HEK293 (cell line): ENCODE measurements at regions not wholly inside any gene's neighbourhood (a gene's known extent, or its start where the extent isn't known, plus 50 kb on each side); places are given as distances from the start of the nearest gene placed in this dataset.

Experiments used
- CTCF ChIA-PET: fragments of 350-600 bp; formaldehyde crosslinking; extraction: SDS; loops from one replicate; lab custom pipeline; 2021; ENCODE audit warnings: antibody characterized with exemption; lab: Yijun Ruan, JAX
- POLR2A ChIA-PET: fragments of 300-600 bp; formaldehyde crosslinking; extraction: SDS; loops from one replicate; lab custom pipeline; 2020; ENCODE audit warnings: antibody characterized with exemption, inconsistent platforms; lab: Yijun Ruan, JAX
- H3K27ac ChIP-seq: fragments of 200-500 bp; sonication (Bioruptor generic); 2 replicates; pipeline ENCODE4 v1.5.1; 2014; ENCODE audit warnings: low read depth, low read length, control low read depth, inconsistent platforms; ENCODE audit errors: extremely low read depth
- H3K36me3 ChIP-seq, 2 experiments: fragments of 200-500 bp in 1 of 2; sonication (Bioruptor generic) in 1 of 2; 1 replicate in 1 of 2; 2 replicates in 1 of 2; pipeline ENCODE4 v1.5.1; 2014 to 2017; ENCODE audit warnings: inconsistent platforms in 2 of 2, low read length in 2 of 2; ENCODE audit not compliant: control insufficient read depth in 2 of 2, insufficient read depth in 1 of 2
- H3K4me1 ChIP-seq: fragments of 200-500 bp; sonication (Bioruptor generic); 2 replicates; pipeline ENCODE4 v1.5.1; 2014; ENCODE audit warnings: mild to moderate bottlenecking, low read length, inconsistent platforms; ENCODE audit not compliant: control insufficient read depth, insufficient read depth
- H3K4me3 ChIP-seq: 2 replicates; pipeline ENCODE4 v1.5.1; 2011; ENCODE audit warnings: low read depth, mild to moderate bottlenecking, control low read depth, low read length, moderate library complexity
- H3K9me3 ChIP-seq: fragments of 200-500 bp; sonication (Bioruptor generic); 2 replicates; pipeline ENCODE4 v1.5.1; 2014; ENCODE audit warnings: low read depth, low read length, inconsistent platforms; ENCODE audit not compliant: control insufficient read depth, insufficient read depth
- AEBP2 ChIP-seq: fragments of 450-650 bp; formaldehyde crosslinking; IDR thresholded peaks from 2 replicates; pipeline ENCODE4 v1.5.1; 2016; ENCODE audit warnings: missing biosample characterization, missing genetic modification characterization, borderline replicate concordance
- BCL6B ChIP-seq: fragments of 450-650 bp; formaldehyde crosslinking; IDR thresholded peaks from 2 replicates; pipeline ENCODE4 v1.5.1; 2017; ENCODE audit warnings: missing biosample characterization, missing genetic modification characterization
- ELK4 ChIP-seq: IDR thresholded peaks from 2 replicates; pipeline ENCODE4 v1.6.1; 2011; ENCODE audit warnings: mild to moderate bottlenecking, low read depth, low read length, borderline replicate concordance
- KLF16 ChIP-seq: fragments of 450-650 bp; formaldehyde crosslinking; IDR thresholded peaks from 2 replicates; pipeline ENCODE4 v1.5.1; 2017; ENCODE audit warnings: missing biosample characterization, missing genetic modification characterization
- MYNN ChIP-seq: fragments of 450-650 bp; formaldehyde crosslinking; IDR thresholded peaks from 2 replicates; pipeline ENCODE4 v1.5.1; 2016; ENCODE audit warnings: missing biosample characterization, missing genetic modification characterization, borderline replicate concordance
- PRDM10 ChIP-seq: fragments of 450-650 bp; formaldehyde crosslinking; IDR thresholded peaks from 2 replicates; pipeline ENCODE4 v1.5.1; 2016; ENCODE audit warnings: missing biosample characterization, missing genetic modification characterization
- SETDB1 ChIP-seq: IDR thresholded peaks from one replicate; pipeline ENCODE4 v1.6.1; 2017; ENCODE audit warnings: mild to moderate bottlenecking, low read length, moderate library complexity, mixed read lengths; ENCODE audit not compliant: insufficient read length
- YY1 ChIP-seq: fragments of 450-650 bp; formaldehyde crosslinking; IDR thresholded peaks from 2 replicates; pipeline ENCODE4 v1.5.1; 2018; ENCODE audit warnings: missing biosample characterization, missing genetic modification characterization
- ZNF121 ChIP-seq: fragments of 450-650 bp; formaldehyde crosslinking; IDR thresholded peaks from 2 replicates; pipeline ENCODE4 v1.5.1; 2016; ENCODE audit warnings: missing biosample characterization, missing genetic modification characterization
- ZNF148 ChIP-seq: fragments of 450-650 bp; formaldehyde crosslinking; IDR thresholded peaks from 2 replicates; pipeline ENCODE4 v1.5.0; 2017; ENCODE audit warnings: missing biosample characterization, missing genetic modification characterization, borderline replicate concordance
- ZNF175 ChIP-seq: fragments of 450-650 bp; formaldehyde crosslinking; IDR thresholded peaks from 2 replicates; pipeline ENCODE4 v1.5.1; 2016; ENCODE audit warnings: missing biosample characterization, missing genetic modification characterization
- ZNF202 ChIP-seq: fragments of 450-650 bp; formaldehyde crosslinking; IDR thresholded peaks from 2 replicates; pipeline ENCODE4 v1.5.1; 2016; ENCODE audit warnings: missing biosample characterization, missing genetic modification characterization, borderline replicate concordance
- ZNF37A ChIP-seq: fragments of 450-650 bp; IDR thresholded peaks from 2 replicates; pipeline ENCODE4 v1.5.1; 2018; ENCODE audit warnings: missing biosample characterization, missing genetic modification characterization
- ZNF398 ChIP-seq: fragments of 450-650 bp; formaldehyde crosslinking; IDR thresholded peaks from 2 replicates; pipeline ENCODE4 v1.5.1; 2017; ENCODE audit warnings: missing biosample characterization, missing genetic modification characterization
- ZNF404 ChIP-seq: fragments of 450-650 bp; formaldehyde crosslinking; IDR thresholded peaks from 2 replicates; pipeline ENCODE4 v1.5.1; 2017; ENCODE audit warnings: missing biosample characterization, missing genetic modification characterization
- ZNF423 ChIP-seq: fragments of 450-650 bp; formaldehyde crosslinking; IDR thresholded peaks from 2 replicates; pipeline ENCODE4 v1.5.1; 2016; ENCODE audit warnings: missing biosample characterization, missing genetic modification characterization
- ZNF433 ChIP-seq: fragments of 450-650 bp; formaldehyde crosslinking; IDR thresholded peaks from 2 replicates; pipeline ENCODE4 v1.5.1; 2016; ENCODE audit warnings: missing biosample characterization, missing genetic modification characterization, low read depth
- ZNF488 ChIP-seq: fragments of 450-650 bp; formaldehyde crosslinking; IDR thresholded peaks from 2 replicates; pipeline ENCODE4 v1.5.1; 2016; ENCODE audit warnings: missing biosample characterization, missing genetic modification characterization
- ZNF561 ChIP-seq: fragments of 450-650 bp; IDR thresholded peaks from 2 replicates; pipeline ENCODE4 v1.5.1; 2018; ENCODE audit warnings: missing biosample characterization, missing genetic modification characterization, borderline replicate concordance
- ZNF704 ChIP-seq: fragments of 450-650 bp; formaldehyde crosslinking; IDR thresholded peaks from 2 replicates; pipeline ENCODE4 v1.5.1; 2016; ENCODE audit warnings: missing biosample characterization, missing genetic modification characterization
- ZSCAN4 ChIP-seq: fragments of 450-650 bp; formaldehyde crosslinking; IDR thresholded peaks from 2 replicates; pipeline ENCODE4 v1.5.1; 2017; ENCODE audit warnings: missing biosample characterization, missing genetic modification characterization

- Histone ChIP-seq H3K36me3 (no peaks in the 10 kb centered on the region), H3K9me3 (no peaks in the 10 kb centered on the region), H3K4me1 (no peaks in the 10 kb centered on the region), H3K27ac (no peak overlapping the region), H3K4me3 (no peak overlapping the region)
- ChIA-PET POLR2A (no interaction called here), CTCF (no interaction called here)
- TF ChIP-seq AEBP2 (no peak), ELK4 (no peak), ZNF561 (tag by site-specific recombination) (no peak), YY1 (tag by site-specific recombination) (no peak), ZNF121 (no peak), ZNF37A (tag by site-specific recombination) (no peak), ZNF433 (tag by site-specific recombination) (no peak), ZNF148 (no peak), KLF16 (no peak), ZNF488 (no peak), ZNF398 (no peak), ZNF704 (tag by site-specific recombination) (no peak), SETDB1 (no peak), BCL6B (no peak), ZNF404 (tag by site-specific recombination) (no peak)
These were observed 677.9 kb downstream of the DTWD2 start for GRCh38 chr5:118310401-118310800.

- ChIA-PET CTCF (interaction anchor here (0.6 kb wide), 1 partner anchor 10 kb away, joined by 3 read pairs; no protein-coding TSS in a partner anchor), POLR2A (no interaction called here)
- H3K4me3 ChIP-seq = no peak overlapping the region
- TF ChIP-seq ZSCAN4 (tag by site-specific recombination) (no peak), ZNF175 (tag by site-specific recombination) (no peak), ZNF121 (no peak), PRDM10 (tag by site-specific recombination) (no peak), ZNF423 (tag by site-specific recombination) (no peak), MYNN (no peak), ZNF202 (tag by site-specific recombination) (no peak)
These were observed 685.1 kb downstream of the DTWD2 start for GRCh38 chr5:118303296-118303695.

More at GRCh38 chr5:118303296-118303695, 685.1 kb downstream of the DTWD2 start:
- Histone ChIP-seq H3K4me1 (no peaks in the 10 kb centered on the region), H3K36me3 (no peaks in the 10 kb centered on the region), H3K27ac (no peak overlapping the region), H3K9me3 (no peaks in the 10 kb centered on the region)
